ENCODE measurements at regions not wholly inside any gene's neighbourhood (a gene's known extent, or its start where the extent isn't known, plus 50 kb on each side); places are given as distances from the start of the nearest gene placed in this dataset.

DNA sequence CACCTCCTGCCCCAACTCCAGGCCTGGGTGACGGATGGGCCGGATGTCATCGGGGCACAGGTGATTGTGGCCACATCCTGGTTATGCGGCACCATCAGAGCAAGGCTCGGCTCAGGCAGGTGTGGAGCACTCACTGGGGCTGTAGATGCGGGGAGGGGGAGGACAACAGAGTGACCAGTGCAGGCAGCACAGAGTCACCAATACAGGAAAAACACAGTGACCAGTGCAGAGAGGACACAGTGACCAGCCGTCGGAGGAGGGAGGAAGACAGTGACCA lies 209.1 kb downstream of the BRD1 start:
- CTCF ChIA-PET = no interaction called here
- H3K27me3 ChIP-seq (ENCODE audit: control insufficient read depth, insufficient read depth, low read length) = no peaks in the 10 kb centered on the region
- TF ChIP-seq, protein P1, sequence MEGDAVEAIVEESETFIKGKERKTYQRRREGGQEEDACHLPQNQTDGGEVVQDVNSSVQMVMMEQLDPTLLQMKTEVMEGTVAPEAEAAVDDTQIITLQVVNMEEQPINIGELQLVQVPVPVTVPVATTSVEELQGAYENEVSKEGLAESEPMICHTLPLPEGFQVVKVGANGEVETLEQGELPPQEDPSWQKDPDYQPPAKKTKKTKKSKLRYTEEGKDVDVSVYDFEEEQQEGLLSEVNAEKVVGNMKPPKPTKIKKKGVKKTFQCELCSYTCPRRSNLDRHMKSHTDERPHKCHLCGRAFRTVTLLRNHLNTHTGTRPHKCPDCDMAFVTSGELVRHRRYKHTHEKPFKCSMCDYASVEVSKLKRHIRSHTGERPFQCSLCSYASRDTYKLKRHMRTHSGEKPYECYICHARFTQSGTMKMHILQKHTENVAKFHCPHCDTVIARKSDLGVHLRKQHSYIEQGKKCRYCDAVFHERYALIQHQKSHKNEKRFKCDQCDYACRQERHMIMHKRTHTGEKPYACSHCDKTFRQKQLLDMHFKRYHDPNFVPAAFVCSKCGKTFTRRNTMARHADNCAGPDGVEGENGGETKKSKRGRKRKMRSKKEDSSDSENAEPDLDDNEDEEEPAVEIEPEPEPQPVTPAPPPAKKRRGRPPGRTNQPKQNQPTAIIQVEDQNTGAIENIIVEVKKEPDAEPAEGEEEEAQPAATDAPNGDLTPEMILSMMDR (IDR thresholded peaks at IDR 0.05; ENCODE audit: insufficient read depth, low read depth, low read length) = no peak
- DNase-seq (ENCODE audit: low read depth) = no peak
- POLR2A ChIA-PET = no interaction called here
- no peaks in the 10 kb centered on the region for H3K36me3 ChIP-seq (ENCODE audit: control insufficient read depth, insufficient read depth, low read length)
- no peak overlapping the region for H3K4me3 ChIP-seq (ENCODE audit: low read depth, low read length)

DNA sequence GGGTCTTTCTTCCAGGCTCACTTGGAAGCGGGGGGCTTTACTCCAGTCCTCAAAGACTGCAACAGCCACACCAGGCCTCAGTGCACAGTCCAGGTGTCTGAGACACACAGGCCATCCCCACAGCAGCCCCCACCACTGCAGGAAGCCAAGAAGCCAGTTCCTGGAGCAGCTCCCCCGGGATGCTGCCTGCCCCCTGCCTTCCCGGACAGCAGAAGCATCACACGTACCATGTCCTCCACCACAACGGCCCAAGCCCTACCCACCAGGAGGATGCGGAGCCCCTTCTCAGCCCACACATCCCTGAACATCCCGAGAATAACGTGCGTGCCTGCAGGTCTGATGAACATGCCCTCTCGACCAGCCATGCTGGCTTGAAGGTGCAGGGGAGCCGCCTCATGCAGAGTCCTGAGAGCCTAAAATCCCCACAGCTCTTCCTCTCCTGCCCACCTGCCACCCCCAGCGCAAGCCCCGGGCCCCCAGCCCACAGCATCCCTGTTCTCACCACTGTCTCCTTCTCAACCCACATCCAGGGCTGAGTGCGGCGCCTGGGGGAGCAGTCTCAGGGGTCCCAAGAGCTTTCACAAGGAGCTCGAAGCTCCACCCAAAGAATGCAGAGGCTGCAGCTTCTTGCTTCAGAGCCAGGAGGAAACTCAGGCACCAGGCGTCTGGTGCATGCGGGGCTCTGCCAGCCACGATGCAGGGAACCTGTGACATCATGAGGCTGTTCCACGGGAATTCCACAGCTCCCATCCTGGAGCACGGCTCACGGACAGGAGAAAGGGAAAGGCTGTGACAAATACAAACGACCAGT lies 209.6 kb downstream of the BRD1 start:
- no peak for DNase-seq (ENCODE audit: low read depth)
- POLR2A ChIA-PET = no interaction called here
- CTCF ChIA-PET = no interaction called here
- H3K36me3 ChIP-seq (ENCODE audit: control insufficient read depth, insufficient read depth, low read length) = no peaks in the 10 kb centered on the region
- no peak overlapping the region for H3K4me3 ChIP-seq (ENCODE audit: low read depth, low read length)
- no peaks in the 10 kb centered on the region for H3K27me3 ChIP-seq (ENCODE audit: control insufficient read depth, insufficient read depth, low read length)
- TF ChIP-seq, protein P1 (IDR thresholded peaks at IDR 0.05; ENCODE audit: insufficient read depth, low read depth, low read length) = no peak

DNA sequence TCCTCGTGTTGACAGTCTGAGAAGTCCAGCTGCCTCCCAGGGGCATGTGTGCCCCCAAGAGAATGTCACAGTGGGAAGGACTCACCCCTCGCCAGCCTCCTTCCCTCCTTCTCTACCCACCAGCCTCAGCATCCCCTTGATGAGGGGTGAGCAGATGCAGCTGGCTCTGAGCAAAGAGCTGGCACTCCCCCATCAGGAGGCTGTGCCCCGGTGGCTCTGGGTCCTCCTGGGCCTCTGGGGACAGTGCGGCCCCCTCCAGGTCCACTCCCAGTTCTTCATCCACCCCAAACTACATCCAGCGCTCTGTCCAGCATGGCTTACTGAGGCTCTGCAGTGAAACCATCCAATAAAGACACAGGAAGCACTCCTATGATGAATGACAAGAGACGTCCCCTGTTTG lies 210.4 kb downstream of the BRD1 start:
- no peak overlapping the region for H3K4me3 ChIP-seq (ENCODE audit: low read depth, low read length)
- TF ChIP-seq, protein P1 (IDR thresholded peaks at IDR 0.05; ENCODE audit: insufficient read depth, low read depth, low read length) = no peak
- H3K27me3 ChIP-seq (ENCODE audit: control insufficient read depth, insufficient read depth, low read length) = no peaks in the 10 kb centered on the region
- ChIA-PET CTCF (no interaction called here), POLR2A (no interaction called here)
- H3K36me3 ChIP-seq (ENCODE audit: control insufficient read depth, insufficient read depth, low read length) = no peaks in the 10 kb centered on the region
- DNase-seq (ENCODE audit: low read depth) = no peak

DNA sequence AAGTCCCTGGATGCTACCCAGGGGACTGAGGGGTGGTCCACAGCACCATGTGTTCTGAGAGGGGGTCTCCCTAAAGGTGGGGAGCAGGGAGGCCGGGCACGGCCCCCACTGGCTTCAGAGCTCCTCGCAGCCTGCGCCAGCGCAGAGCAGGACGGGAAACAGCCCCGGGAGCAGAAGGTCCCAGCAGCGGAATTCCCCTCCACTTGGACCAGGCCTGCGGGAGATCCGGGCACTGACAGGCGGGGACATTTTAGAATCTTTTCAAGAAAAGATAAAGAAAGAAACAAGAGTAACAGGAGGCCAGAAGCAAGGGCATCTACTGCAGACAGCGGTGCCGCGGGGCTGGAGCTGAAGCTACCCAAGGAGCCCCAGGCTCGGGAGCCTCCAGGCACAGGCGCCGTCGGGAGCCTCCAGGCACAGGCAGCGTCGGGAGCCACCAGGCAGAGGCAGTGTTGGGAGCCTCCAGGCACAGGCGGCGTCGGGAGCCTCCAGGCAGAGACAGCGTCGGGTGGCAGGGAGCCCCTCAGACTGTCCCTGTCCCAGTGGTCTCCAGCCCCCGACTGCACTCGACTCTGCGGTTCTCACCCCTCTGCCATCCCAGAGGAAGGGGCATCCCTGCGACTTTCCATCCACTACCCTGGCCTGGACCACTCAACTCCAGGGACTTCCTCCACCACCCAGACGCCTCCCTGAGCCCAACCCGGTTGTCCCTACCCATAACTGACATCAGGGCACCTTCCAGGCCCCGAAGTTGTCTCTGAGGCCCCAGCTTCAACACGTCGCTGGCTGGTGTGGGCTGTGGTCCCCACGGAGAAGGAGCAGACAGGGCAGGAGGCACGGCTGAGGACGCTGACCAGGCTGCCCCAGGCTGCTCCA lies 211.1 kb downstream of the BRD1 start:
- Histone ChIP-seq H3K27me3 (ENCODE audit: control insufficient read depth, insufficient read depth, low read length) (no peaks in the 10 kb centered on the region), H3K4me3 (ENCODE audit: low read depth, low read length) (no peak overlapping the region), H3K36me3 (ENCODE audit: control insufficient read depth, insufficient read depth, low read length) (no peaks in the 10 kb centered on the region)
- CTCF ChIA-PET = no interaction called here
- DNase-seq (ENCODE audit: low read depth) = no peak
- POLR2A ChIA-PET = no interaction called here
- TF ChIP-seq, protein P1 (IDR thresholded peaks at IDR 0.05; ENCODE audit: insufficient read depth, low read depth, low read length) = no peak

All from BJ (cell line).